ENCODE measurements at regions not wholly inside any gene's neighbourhood (a gene's known extent, or its start where the extent isn't known, plus 50 kb on each side); places are given as distances from the start of the nearest gene placed in this dataset.

DNA sequence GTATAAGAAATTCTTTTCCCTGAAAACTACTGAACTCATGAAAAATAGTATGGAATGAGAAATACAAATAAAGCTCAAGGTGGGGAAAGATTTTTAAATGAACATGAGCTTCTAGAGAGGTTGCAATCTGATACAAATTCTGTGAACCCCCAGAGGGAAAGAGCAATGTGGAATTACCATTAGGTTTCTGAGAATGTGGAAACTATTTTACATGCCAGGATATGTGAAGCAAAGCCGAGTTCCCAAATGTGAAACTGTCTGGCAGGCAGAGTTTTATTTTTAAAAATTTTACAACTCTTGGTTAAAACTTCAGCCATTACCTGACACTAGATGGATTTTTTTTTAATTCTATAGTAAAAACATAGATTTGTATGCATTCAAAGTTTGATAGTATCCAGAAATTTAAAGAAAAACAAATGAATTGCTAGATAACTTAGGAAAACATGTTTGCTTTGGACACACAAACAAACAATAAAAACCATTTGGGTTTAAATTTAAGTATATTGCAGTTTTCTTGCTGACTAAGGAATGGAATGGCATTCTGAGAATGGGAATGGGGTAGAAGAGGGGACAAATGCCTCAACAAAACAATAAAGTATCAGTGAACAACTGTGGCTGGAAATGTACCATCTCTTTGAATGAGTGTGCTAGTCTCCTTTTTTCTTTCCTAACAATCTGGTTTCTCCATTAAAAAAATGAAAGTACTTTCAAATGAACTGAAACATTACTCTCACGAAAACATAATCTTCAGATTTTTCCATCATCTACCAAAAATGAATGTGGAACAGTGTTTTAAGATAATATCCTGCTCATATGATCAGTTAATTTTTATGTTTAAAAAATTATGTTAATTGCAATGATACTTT lies 99.6 kb downstream of the PCDH18 start:
- Histone ChIP-seq H3K4me3 (no peak overlapping the region), H3K4me1 (no peaks in the 10 kb centered on the region), H3K27ac (peak overlapping the region in 1 of 2 donors; percentile 26), H3K27me3 (no peaks in the 10 kb centered on the region), H3K9me3 (no peaks in the 10 kb centered on the region), H3K36me3 (no peaks in the 10 kb centered on the region)
- intact Hi-C loops (cut with DNase I; ENCODE audit: low total_unique reads): no loop called here
- no peak for DNase-seq
- no peak for TF ChIP-seq POLR2A (IDR thresholded peaks at IDR 0.05)
- TF ChIP-seq, protein P1, sequence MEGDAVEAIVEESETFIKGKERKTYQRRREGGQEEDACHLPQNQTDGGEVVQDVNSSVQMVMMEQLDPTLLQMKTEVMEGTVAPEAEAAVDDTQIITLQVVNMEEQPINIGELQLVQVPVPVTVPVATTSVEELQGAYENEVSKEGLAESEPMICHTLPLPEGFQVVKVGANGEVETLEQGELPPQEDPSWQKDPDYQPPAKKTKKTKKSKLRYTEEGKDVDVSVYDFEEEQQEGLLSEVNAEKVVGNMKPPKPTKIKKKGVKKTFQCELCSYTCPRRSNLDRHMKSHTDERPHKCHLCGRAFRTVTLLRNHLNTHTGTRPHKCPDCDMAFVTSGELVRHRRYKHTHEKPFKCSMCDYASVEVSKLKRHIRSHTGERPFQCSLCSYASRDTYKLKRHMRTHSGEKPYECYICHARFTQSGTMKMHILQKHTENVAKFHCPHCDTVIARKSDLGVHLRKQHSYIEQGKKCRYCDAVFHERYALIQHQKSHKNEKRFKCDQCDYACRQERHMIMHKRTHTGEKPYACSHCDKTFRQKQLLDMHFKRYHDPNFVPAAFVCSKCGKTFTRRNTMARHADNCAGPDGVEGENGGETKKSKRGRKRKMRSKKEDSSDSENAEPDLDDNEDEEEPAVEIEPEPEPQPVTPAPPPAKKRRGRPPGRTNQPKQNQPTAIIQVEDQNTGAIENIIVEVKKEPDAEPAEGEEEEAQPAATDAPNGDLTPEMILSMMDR (IDR thresholded peaks at IDR 0.05): no peak

DNA sequence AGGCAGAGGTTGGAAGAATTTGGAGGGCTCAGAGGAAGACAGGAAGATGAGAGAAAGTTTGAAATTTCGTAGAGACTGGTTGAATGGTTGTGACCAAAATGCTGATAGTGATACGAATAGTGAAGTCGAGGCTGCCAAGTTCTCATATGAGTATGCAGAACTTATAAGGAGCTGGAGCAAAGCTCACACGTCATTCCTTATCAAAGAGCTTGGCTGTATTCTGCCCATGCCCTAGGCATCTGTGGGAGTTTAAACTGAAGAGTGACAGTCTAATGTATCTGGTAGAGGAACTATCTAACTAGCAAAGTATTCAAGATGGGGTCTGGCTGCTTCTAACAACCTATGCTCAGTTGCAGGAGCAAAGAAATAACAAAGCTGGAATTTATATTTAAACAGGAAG lies 102.1 kb downstream of the PCDH18 start:
- no peaks in the 10 kb centered on the region for H3K4me1 ChIP-seq
- no peaks in the 10 kb centered on the region for H3K9me3 ChIP-seq
- H3K4me3 ChIP-seq: no peak overlapping the region
- H3K27ac ChIP-seq: no peak overlapping the region
- H3K27me3 ChIP-seq: no peaks in the 10 kb centered on the region
- H3K36me3 ChIP-seq: no peaks in the 10 kb centered on the region
- DNase-seq: no peak
- TF ChIP-seq POLR2A (IDR thresholded peaks at IDR 0.05): no peak
- TF ChIP-seq, protein P1 (IDR thresholded peaks at IDR 0.05): no peak
- intact Hi-C loops (cut with DNase I; ENCODE audit: low total_unique reads): no loop called here

DNA sequence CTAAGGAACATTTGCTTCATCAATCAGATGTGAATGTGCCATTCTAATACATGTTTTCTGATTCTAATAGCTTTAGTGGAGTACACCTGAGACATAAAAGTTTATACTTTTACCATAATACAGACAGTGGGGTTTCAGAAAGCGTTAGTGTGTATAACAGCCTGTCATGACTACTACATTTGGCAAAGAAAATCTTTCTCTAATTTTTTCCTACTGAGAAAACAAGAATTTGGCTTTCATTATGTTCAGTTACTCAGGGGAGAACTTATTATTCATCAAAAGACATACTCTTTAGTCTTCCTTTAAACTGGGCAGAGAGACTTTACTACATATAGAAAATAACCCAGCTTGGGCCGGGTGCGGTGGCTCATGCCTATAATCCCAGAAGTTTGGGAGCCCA lies 104.9 kb downstream of the PCDH18 start:
- H3K36me3 ChIP-seq: no peaks in the 10 kb centered on the region
- H3K4me1 ChIP-seq: no peaks in the 10 kb centered on the region
- no peak overlapping the region for H3K27ac ChIP-seq
- H3K27me3 ChIP-seq: no peaks in the 10 kb centered on the region
- no peak overlapping the region for H3K4me3 ChIP-seq
- H3K9me3 ChIP-seq: no peaks in the 10 kb centered on the region
- DNase-seq: no peak
- intact Hi-C loops (cut with DNase I; ENCODE audit: low total_unique reads): no loop called here
- TF ChIP-seq, protein P1 (IDR thresholded peaks at IDR 0.05): no peak
- TF ChIP-seq POLR2A (IDR thresholded peaks at IDR 0.05): no peak

DNA sequence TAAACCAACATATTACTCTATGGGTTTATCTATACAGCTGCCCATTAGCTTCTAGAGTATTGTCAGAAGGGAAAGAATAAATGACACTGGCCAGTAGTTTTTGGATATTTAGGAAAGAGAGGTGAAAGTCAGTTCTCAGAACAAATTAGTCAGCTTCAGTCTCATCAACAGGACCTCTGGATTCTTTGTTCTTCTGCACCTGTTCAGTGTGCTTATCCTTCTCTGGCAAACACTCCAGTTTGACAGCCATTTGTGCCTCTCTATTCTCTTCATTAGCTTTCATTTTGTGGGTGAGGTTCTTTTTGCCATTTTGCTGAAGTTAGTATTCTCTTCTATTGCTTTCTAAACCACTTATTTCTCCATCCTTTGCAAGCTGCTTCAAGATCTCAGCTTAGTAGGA lies 107.0 kb downstream of the PCDH18 start:
- no peaks in the 10 kb centered on the region for H3K9me3 ChIP-seq
- no peak for DNase-seq
- intact Hi-C loops (cut with DNase I; ENCODE audit: low total_unique reads): no loop called here
- no peaks in the 10 kb centered on the region for H3K36me3 ChIP-seq
- H3K27me3 ChIP-seq: no peaks in the 10 kb centered on the region
- TF ChIP-seq POLR2A (IDR thresholded peaks at IDR 0.05): no peak
- TF ChIP-seq, protein P1 (IDR thresholded peaks at IDR 0.05): no peak
- H3K4me3 ChIP-seq: no peak overlapping the region
- no peaks in the 10 kb centered on the region for H3K4me1 ChIP-seq
- H3K27ac ChIP-seq: no peak overlapping the region

DNA sequence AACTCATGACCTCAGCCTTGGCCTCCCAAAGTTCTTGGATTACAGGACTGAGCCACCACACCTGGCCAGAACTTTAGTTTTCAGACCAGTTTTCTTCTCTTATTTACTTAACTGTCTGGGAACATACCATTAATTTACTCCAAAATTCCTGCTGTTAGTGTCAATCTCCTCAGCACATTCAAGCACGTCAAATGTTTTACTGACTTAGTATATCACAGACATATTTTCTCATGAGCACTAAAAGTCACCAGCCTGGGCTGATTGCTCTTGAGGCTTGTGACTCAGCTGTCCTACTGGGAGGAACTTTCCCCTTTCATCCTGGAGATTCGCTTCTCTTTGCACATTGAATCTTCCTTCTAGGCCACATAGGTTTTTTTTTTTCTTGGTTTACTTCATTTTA lies 109.6 kb downstream of the PCDH18 start:
- intact Hi-C loops (cut with DNase I; ENCODE audit: low total_unique reads): no loop called here
- TF ChIP-seq, protein P1 (IDR thresholded peaks at IDR 0.05): no peak
- no peak for TF ChIP-seq POLR2A (IDR thresholded peaks at IDR 0.05)

More for the DNA sequence above, 109.6 kb downstream of the PCDH18 start:
- no peak for DNase-seq
- H3K4me1 ChIP-seq: no peaks in the 10 kb centered on the region
- H3K36me3 ChIP-seq: no peaks in the 10 kb centered on the region
- no peak overlapping the region for H3K4me3 ChIP-seq
- H3K27ac ChIP-seq: no peak overlapping the region
- no peaks in the 10 kb centered on the region for H3K9me3 ChIP-seq
- no peaks in the 10 kb centered on the region for H3K27me3 ChIP-seq
